Panc1 (cell line): ENCODE measurements at regions not wholly inside any gene's neighbourhood (a gene's known extent, or its start where the extent isn't known, plus 50 kb on each side); places are given as distances from the start of the nearest gene placed in this dataset.

Source experiments
- ATAC-seq: fragments of 200-7000 bp; cut with Tn5 transposase; 2 replicates; pipeline ENCODE4 v1.9.1; 2020; ENCODE audit warnings: mild to moderate bottlenecking, moderate library complexity
- BruUV-seq: library from RNA; stranded (reverse); fragments of 400-500 nt; replicated peaks from 2 replicates; lab custom pipeline; 2021; lab: Mats Ljungman, UMichigan
- CTCF ChIA-PET: fragments of 300-600 bp; sonication (Branson Sonifier 250); formaldehyde crosslinking; loops from one replicate; lab custom pipeline; 2022; ENCODE audit warnings: antibody characterized with exemption; lab: Charles Lee
- POLR2A ChIA-PET: fragments of 300-600 bp; sonication (Branson Sonifier 250); formaldehyde crosslinking; loops from one replicate; lab custom pipeline; 2022; ENCODE audit warnings: antibody characterized with exemption; lab: Charles Lee
- DNase-seq: peaks from one replicate; pipeline ENCODE4 v3.0.0-alpha.2; 2010; ENCODE audit warnings: low read depth, low spot score
- H3K27ac ChIP-seq: 2 replicates; pipeline ENCODE4 v1.5.1; 2011; ENCODE audit warnings: mild to moderate bottlenecking, low read length, inconsistent platforms
- H3K27me3 ChIP-seq: fragments of 200-500 bp; sonication (Bioruptor generic); 2 replicates; pipeline ENCODE4 v1.6.0; 2014; ENCODE audit warnings: low read length, inconsistent platforms; ENCODE audit not compliant: control insufficient read depth, insufficient read depth
- H3K36me3 ChIP-seq: fragments of 200-500 bp; sonication (Bioruptor generic); 2 replicates; pipeline ENCODE4 v1.5.1; 2014; ENCODE audit warnings: inconsistent platforms, mild to moderate bottlenecking, low read length, moderate library complexity; ENCODE audit not compliant: control insufficient read depth, insufficient read depth
- H3K4me1 ChIP-seq: 2 replicates; pipeline ENCODE4 v1.5.1; 2011; ENCODE audit warnings: inconsistent platforms, mild to moderate bottlenecking, low read length, moderate library complexity; ENCODE audit not compliant: control insufficient read depth, insufficient read depth
- H3K4me3 ChIP-seq, 2 experiments: 2 replicates each; pipeline ENCODE4 v1.5.1; 2011 to 2012; ENCODE audit warnings: low read depth in 2 of 2, low read length in 2 of 2, mild to moderate bottlenecking in 2 of 2, inconsistent platforms in 1 of 2, moderate library complexity in 1 of 2
- H3K9me3 ChIP-seq: fragments of 200-500 bp; sonication (Bioruptor generic); 2 replicates; pipeline ENCODE4 v1.5.1; 2014; ENCODE audit warnings: low read depth, mild to moderate bottlenecking, inconsistent platforms, low read length, moderate library complexity; ENCODE audit not compliant: control insufficient read depth, insufficient read depth
- CTCF ChIP-seq: fragments of 450-650 bp; IDR thresholded peaks from 2 replicates; pipeline ENCODE4 v1.5.1; 2017; ENCODE audit warnings: mild to moderate bottlenecking
- POLR2AphosphoS5 ChIP-seq: IDR thresholded peaks from 2 replicates; pipeline ENCODE4 v1.6.1; 2012; ENCODE audit warnings: mild to moderate bottlenecking, low read depth, low read length, moderate library complexity
- REST ChIP-seq, 2 experiments: IDR thresholded peaks; 2 replicates each; pipeline ENCODE4 v1.6.1; 2011 to 2012; ENCODE audit warnings: low read depth in 2 of 2, control low read depth in 1 of 2, low read length in 1 of 2, mild to moderate bottlenecking in 1 of 2, moderate library complexity in 1 of 2; ENCODE audit not compliant: insufficient read depth in 1 of 2
- SIN3A ChIP-seq: IDR thresholded peaks from 2 replicates; pipeline ENCODE4 v1.6.1; 2012; ENCODE audit warnings: low read depth, mild to moderate bottlenecking, low read length, moderate library complexity, borderline replicate concordance; ENCODE audit not compliant: insufficient read depth
- TCF7L2 ChIP-seq: IDR thresholded peaks from 2 replicates; pipeline ENCODE4 v1.6.1; 2011; ENCODE audit warnings: mild to moderate bottlenecking, low read depth, low read length, inconsistent platforms
- in situ Hi-C: cut with HindIII; loops from 2 replicates; pipeline ENCODE4 v1.10.0; 2016; ENCODE audit warnings: low sequenced_read_pairs, low pct_unique_long_range_greater_than_20kb
- intact Hi-C: fragments of 100-400 bp; cut with micrococcal nuclease; formaldehyde crosslinking; loops from one replicate; pipeline ENCODE4 v1.10.0; 2022; ENCODE audit not compliant: unreplicated experiment

GRCh38 chr4:124085561-124086180 lies 626.9 kb downstream of the ANKRD50 start:
- H3K36me3 ChIP-seq: no peaks in the 10 kb centered on the region
- DNase-seq: no peak
- CTCF ChIA-PET: no interaction called here
- in situ Hi-C loops (no loop called here), intact Hi-C loops (no loop called here)
- no TSS peak for BruUV-seq
- TF ChIP-seq SIN3A (no peak), POLR2AphosphoS5 (no peak), TCF7L2 (no peak), CTCF (no peak), REST (IDR thresholded peaks at IDR 0.05; ENCODE audit: insufficient read depth in 1 of 2, low read depth in 2 of 2, low read length in 1 of 2) (no peak)
- no peaks in the 10 kb centered on the region for H3K9me3 ChIP-seq
- no peaks in the 10 kb centered on the region for H3K4me1 ChIP-seq
- no peaks in the 10 kb centered on the region for H3K27me3 ChIP-seq
- ATAC-seq: no peak
- H3K27ac ChIP-seq: no peak overlapping the region
- no peak overlapping the region for H3K4me3 ChIP-seq
- POLR2A ChIA-PET: no interaction called here

GRCh38 chr4:124090021-124090420 lies 622.5 kb downstream of the ANKRD50 start:
- ATAC-seq: no peak

More at GRCh38 chr4:124090021-124090420, 622.5 kb downstream of the ANKRD50 start:
- BruUV-seq: no TSS peak
- ChIA-PET CTCF (no interaction called here), POLR2A (interaction anchor here (0.6 kb wide), 1 partner anchor 1075 kb away, joined by 4 read pairs; no protein-coding TSS in a partner anchor)
- in situ Hi-C loops: no loop called here
- no peak overlapping the region for H3K27ac ChIP-seq
- DNase-seq: no peak
- H3K4me3 ChIP-seq: no peak overlapping the region
- H3K27me3 ChIP-seq: no peaks in the 10 kb centered on the region
- intact Hi-C loops: no loop called here
- no peaks in the 10 kb centered on the region for H3K36me3 ChIP-seq
- H3K4me1 ChIP-seq: no peaks in the 10 kb centered on the region
- H3K9me3 ChIP-seq: no peaks in the 10 kb centered on the region
- no peak for TF ChIP-seq REST (IDR thresholded peaks at IDR 0.05; ENCODE audit: insufficient read depth in 1 of 2, low read depth in 2 of 2, low read length in 1 of 2)
- TF ChIP-seq CTCF: no peak
- no peak for TF ChIP-seq POLR2AphosphoS5
- no peak for TF ChIP-seq SIN3A
- no peak for TF ChIP-seq TCF7L2
